RWPE2 (cell line): ENCODE measurements at regions not wholly inside any gene's neighbourhood (a gene's known extent, or its start where the extent isn't known, plus 50 kb on each side); places are given as distances from the start of the nearest gene placed in this dataset.
A peak's percentile ranks its signal among the peaks of the same experiment; 100 is the strongest.
"Not testable (repeated sequence)": the region's sequence is repeated elsewhere in the genome, so short reads cannot be mapped to it uniquely, and the experiment has no call there.

Experiments
- ATAC-seq: fragments of 200-7000 bp; cut with Tn5 transposase; 3 replicates; pipeline ENCODE4 v1.9.1; 2021; ENCODE audit warnings: low read depth
- DNase-seq: peaks from one replicate; pipeline ENCODE4 v3.0.0-alpha.2; 2020; ENCODE audit warnings: low spot score
- H3K27ac ChIP-seq: fragments of 450-650 bp; 2 replicates; pipeline ENCODE4 v1.5.1; 2017; ENCODE audit warnings: mild to moderate bottlenecking; ENCODE audit not compliant: poor library complexity, severe bottlenecking
- H3K27me3 ChIP-seq: fragments of 250-450 bp; sonication (Bioruptor Pico); 2 replicates; pipeline ENCODE4 v1.5.1; 2021; ENCODE audit warnings: mild to moderate bottlenecking, moderate library complexity; ENCODE audit not compliant: insufficient read depth, poor library complexity, severe bottlenecking
- H3K36me3 ChIP-seq: fragments of 250-450 bp; sonication (Bioruptor Pico); 2 replicates; pipeline ENCODE4 v1.5.1; 2020; ENCODE audit warnings: low read depth, mild to moderate bottlenecking, moderate library complexity
- H3K4me1 ChIP-seq: fragments of 250-450 bp; sonication (Bioruptor Pico); 2 replicates; pipeline ENCODE4 v1.5.1; 2021; ENCODE audit warnings: mild to moderate bottlenecking, moderate library complexity; ENCODE audit not compliant: insufficient read depth, poor library complexity, severe bottlenecking
- H3K4me3 ChIP-seq: fragments of 250-450 bp; sonication (Bioruptor Pico); 2 replicates; pipeline ENCODE4 v1.5.1; 2021; ENCODE audit warnings: mild to moderate bottlenecking, moderate library complexity; ENCODE audit not compliant: severe bottlenecking
- H3K9me3 ChIP-seq: fragments of 250-450 bp; sonication (Bioruptor Pico); 2 replicates; pipeline ENCODE4 v1.5.1; 2021; ENCODE audit warnings: mild to moderate bottlenecking, moderate library complexity; ENCODE audit not compliant: severe bottlenecking
- CTCF ChIP-seq: fragments of 450-650 bp; IDR thresholded peaks from one replicate; pipeline ENCODE4 v1.5.1; 2017; ENCODE audit warnings: mild to moderate bottlenecking, moderate library complexity; ENCODE audit not compliant: poor library complexity, severe bottlenecking

GRCh38 chr14:105894125-105894977 lies 368.0 kb downstream of the TMEM121 start:
- Histone ChIP-seq H3K36me3 (no peaks in the 10 kb centered on the region), H3K9me3 (peaks cover 2% of the 10 kb centered on the region), H3K4me1 (no peaks in the 10 kb centered on the region), H3K27ac (no peak overlapping the region), H3K4me3 (no peak overlapping the region), H3K27me3 (no peaks in the 10 kb centered on the region)
- TF ChIP-seq CTCF, result no peak
- DNase-seq (peak; percentile 34), ATAC-seq (no peak)

GRCh38 chr14:105894978-105895881 lies 368.8 kb downstream of the TMEM121 start:
- Histone ChIP-seq H3K27me3 (no peaks in the 10 kb centered on the region), H3K4me1 (no peaks in the 10 kb centered on the region), H3K9me3 (peaks cover 2% of the 10 kb centered on the region), H3K4me3 (no peak overlapping the region), H3K36me3 (no peaks in the 10 kb centered on the region), H3K27ac (no peak overlapping the region)
- ATAC-seq, result no peak
- TF ChIP-seq CTCF, result no peak
- peak; percentile 54 for DNase-seq

- H3K4me3 ChIP-seq, H3K27ac ChIP-seq, ATAC-seq, H3K36me3 ChIP-seq, H3K4me1 ChIP-seq, H3K9me3 ChIP-seq, H3K27me3 ChIP-seq: not testable (repeated sequence)
- DNase-seq, result peak; percentile 60
Observed at GRCh38 chr14:105896206-105896605, 369.8 kb downstream of the TMEM121 start.

GRCh38 chr14:105896961-105897724 lies 370.8 kb downstream of the TMEM121 start:
- DNase-seq, H3K27me3 ChIP-seq, H3K27ac ChIP-seq, ATAC-seq, H3K9me3 ChIP-seq, H3K4me1 ChIP-seq, H3K36me3 ChIP-seq, H3K4me3 ChIP-seq: not testable (repeated sequence)

GRCh38 chr14:105897725-105898113 lies 371.3 kb downstream of the TMEM121 start:
- no peak for TF ChIP-seq CTCF
- peaks cover 2% of the 10 kb centered on the region for H3K9me3 ChIP-seq
- H3K4me3 ChIP-seq, result no peak overlapping the region
- ATAC-seq (no peak), DNase-seq (peak; percentile 36)
- H3K27me3 ChIP-seq, result no peaks in the 10 kb centered on the region
- H3K4me1 ChIP-seq, result no peaks in the 10 kb centered on the region
- H3K27ac ChIP-seq, result no peak overlapping the region
- no peaks in the 10 kb centered on the region for H3K36me3 ChIP-seq
